Neural crest cell (in vitro differentiated cells): ENCODE measurements at regions not wholly inside any gene's neighbourhood (a gene's known extent, or its start where the extent isn't known, plus 50 kb on each side); places are given as distances from the start of the nearest gene placed in this dataset.

Source experiments
- DNase-seq: peaks from one replicate; pipeline ENCODE4 v3.0.0; 2021; ENCODE audit warnings: low read depth, mixed read lengths, low spot score
- H3K27ac Mint-ChIP-seq: one replicate; pipeline ENCODE4 v1.8.0; 2021; ENCODE audit warnings: mild to moderate bottlenecking, mixed read lengths; ENCODE audit not compliant: unreplicated experiment
- H3K27me3 Mint-ChIP-seq: 2 replicates; pipeline ENCODE4 v1.8.0; 2021; ENCODE audit warnings: low read depth, mild to moderate bottlenecking, mixed read lengths
- H3K36me3 Mint-ChIP-seq: 2 replicates; pipeline ENCODE4 v1.8.0; 2021; ENCODE audit warnings: low read depth, mild to moderate bottlenecking, mixed read lengths
- H3K4me1 Mint-ChIP-seq: 2 replicates; pipeline ENCODE4 v1.8.0; 2021; ENCODE audit warnings: mixed read lengths
- H3K4me3 Mint-ChIP-seq: one replicate; pipeline ENCODE4 v1.8.0; 2021; ENCODE audit warnings: mild to moderate bottlenecking, mixed read lengths
- H3K9me3 Mint-ChIP-seq: 2 replicates; pipeline ENCODE4 v1.8.0; 2021; ENCODE audit warnings: mixed read lengths
- CTCF ChIP-seq: fragments of 200-600 bp; sonication (generic); conservative IDR thresholded peaks from 2 replicates; pipeline ENCODE4 v1.5.0; 2021; ENCODE audit warnings: antibody characterized with exemption, mild to moderate bottlenecking

DNA sequence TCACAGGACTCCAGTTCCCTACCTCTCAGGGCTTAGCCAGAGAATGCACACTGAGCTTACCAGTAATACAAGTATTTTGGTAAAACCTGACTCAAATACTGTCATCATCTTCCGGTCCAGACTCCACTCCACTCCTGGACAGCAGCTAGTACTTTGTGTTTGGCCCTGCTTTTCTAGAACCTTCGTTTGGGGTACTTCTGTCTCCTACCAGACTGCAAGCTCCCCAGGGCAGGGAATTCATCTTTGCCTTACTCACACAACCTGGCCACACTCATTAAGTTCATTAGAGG lies 108.9 kb upstream of the CDC42EP3 start:
- H3K9me3 Mint-ChIP-seq: no peaks in the 10 kb centered on the region
- no peak overlapping the region for H3K4me3 Mint-ChIP-seq
- no peaks in the 10 kb centered on the region for H3K27me3 Mint-ChIP-seq
- no peaks in the 10 kb centered on the region for H3K36me3 Mint-ChIP-seq
- no peak overlapping the region for H3K27ac Mint-ChIP-seq
- no peak for DNase-seq
- peaks cover 13% of the 10 kb centered on the region for H3K4me1 Mint-ChIP-seq
- TF ChIP-seq CTCF: no peak

- Mint-ChIP-seq H3K4me1 (peaks cover 7% of the 10 kb centered on the region), H3K4me3 (no peak overlapping the region), H3K27me3 (no peaks in the 10 kb centered on the region), H3K36me3 (no peaks in the 10 kb centered on the region), H3K27ac (no peak overlapping the region), H3K9me3 (no peaks in the 10 kb centered on the region)
- DNase-seq: no peak
- no peak for TF ChIP-seq CTCF
Measured at GRCh38 chr2:37781028-37781427, 109.6 kb upstream of the CDC42EP3 start.

GRCh38 chr2:37782155-37782673 lies 110.8 kb upstream of the CDC42EP3 start:
- DNase-seq: no peak
- Mint-ChIP-seq H3K27ac (no peak overlapping the region), H3K4me3 (no peak overlapping the region), H3K4me1 (peaks cover 4% of the 10 kb centered on the region), H3K36me3 (no peaks in the 10 kb centered on the region), H3K9me3 (peaks cover 2% of the 10 kb centered on the region), H3K27me3 (no peaks in the 10 kb centered on the region)
- TF ChIP-seq CTCF: no peak

DNA sequence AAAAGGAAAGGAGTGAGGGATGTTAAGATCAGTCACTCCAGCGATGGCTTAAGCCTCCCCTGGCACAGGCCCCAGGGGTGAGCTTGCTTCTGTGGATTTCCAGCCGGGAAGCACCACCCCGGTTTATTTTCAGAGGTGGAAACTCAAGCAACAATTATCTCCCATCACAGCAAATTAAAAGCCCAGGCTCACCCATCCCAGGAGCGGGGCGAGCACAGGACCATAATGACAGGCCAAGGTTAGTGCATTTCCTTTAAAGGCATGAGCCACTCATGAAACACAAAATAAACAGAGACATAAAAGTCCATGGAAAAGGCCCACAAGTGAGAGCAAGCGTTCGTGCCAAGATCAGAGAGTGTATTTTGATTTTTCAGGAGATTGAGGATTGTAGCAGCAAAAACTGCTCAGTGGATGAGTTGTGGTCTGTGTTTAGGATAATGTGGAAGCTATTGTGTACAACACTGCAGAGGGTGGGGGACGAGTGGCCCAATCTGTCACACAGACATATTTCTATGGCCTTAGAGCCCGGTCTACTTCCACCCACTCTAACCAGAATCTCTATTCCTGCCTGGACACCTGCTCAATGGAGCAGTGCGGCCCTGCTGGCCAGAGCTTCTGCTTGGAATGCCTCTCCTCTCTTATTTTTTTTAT lies 111.4 kb upstream of the CDC42EP3 start:
- no peak for TF ChIP-seq CTCF
- no peak overlapping the region for H3K4me3 Mint-ChIP-seq
- H3K4me1 Mint-ChIP-seq: peaks cover 4% of the 10 kb centered on the region
- peaks cover 5% of the 10 kb centered on the region for H3K9me3 Mint-ChIP-seq
- peak overlapping the region; percentile 37 for H3K27ac Mint-ChIP-seq
- H3K36me3 Mint-ChIP-seq: no peaks in the 10 kb centered on the region
- DNase-seq: no peak
- no peaks in the 10 kb centered on the region for H3K27me3 Mint-ChIP-seq

- DNase-seq: no peak
- Mint-ChIP-seq H3K9me3 (peaks cover 5% of the 10 kb centered on the region), H3K27ac (no peak overlapping the region), H3K27me3 (no peaks in the 10 kb centered on the region), H3K4me1 (peaks cover 4% of the 10 kb centered on the region), H3K36me3 (no peaks in the 10 kb centered on the region), H3K4me3 (no peak overlapping the region)
- no peak for TF ChIP-seq CTCF
Measured at GRCh38 chr2:37783545-37783944, 112.1 kb upstream of the CDC42EP3 start.
